ENCODE measurements at regions not wholly inside any gene's neighbourhood (a gene's known extent, or its start where the extent isn't known, plus 50 kb on each side); places are given as distances from the start of the nearest gene placed in this dataset.

DNA sequence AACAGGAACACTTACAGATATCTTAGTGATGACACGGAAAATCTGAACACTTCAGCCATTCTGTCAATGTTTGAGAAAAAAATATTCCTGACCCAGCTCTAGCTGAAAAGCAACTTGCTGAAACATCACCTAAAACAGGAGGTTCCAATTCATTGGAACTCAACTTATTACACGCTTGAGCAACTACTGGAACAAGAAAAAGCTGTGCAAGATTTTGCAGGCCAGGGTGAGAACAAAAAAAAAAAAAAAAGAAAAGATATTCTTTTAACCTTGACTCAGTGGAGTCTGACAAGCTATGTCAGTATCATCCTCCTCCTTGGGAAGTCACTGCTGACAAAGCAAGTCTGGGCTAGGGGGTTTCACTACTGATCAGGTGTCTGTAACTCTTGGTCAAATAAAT lies 351.0 kb downstream of the SS18 start:
- Mint-ChIP-seq H3K36me3 (no peaks in the 10 kb centered on the region), H3K27ac (no peak overlapping the region), H3K9me3 (no peaks in the 10 kb centered on the region), H3K4me3 (no peak overlapping the region), H3K4me1 (no peaks in the 10 kb centered on the region), H3K27me3 (no peaks in the 10 kb centered on the region)
- DNase-seq (ENCODE audit: low spot score in 2 of 2) (no peak), ATAC-seq (ENCODE audit: low read depth) (no peak)

DNA sequence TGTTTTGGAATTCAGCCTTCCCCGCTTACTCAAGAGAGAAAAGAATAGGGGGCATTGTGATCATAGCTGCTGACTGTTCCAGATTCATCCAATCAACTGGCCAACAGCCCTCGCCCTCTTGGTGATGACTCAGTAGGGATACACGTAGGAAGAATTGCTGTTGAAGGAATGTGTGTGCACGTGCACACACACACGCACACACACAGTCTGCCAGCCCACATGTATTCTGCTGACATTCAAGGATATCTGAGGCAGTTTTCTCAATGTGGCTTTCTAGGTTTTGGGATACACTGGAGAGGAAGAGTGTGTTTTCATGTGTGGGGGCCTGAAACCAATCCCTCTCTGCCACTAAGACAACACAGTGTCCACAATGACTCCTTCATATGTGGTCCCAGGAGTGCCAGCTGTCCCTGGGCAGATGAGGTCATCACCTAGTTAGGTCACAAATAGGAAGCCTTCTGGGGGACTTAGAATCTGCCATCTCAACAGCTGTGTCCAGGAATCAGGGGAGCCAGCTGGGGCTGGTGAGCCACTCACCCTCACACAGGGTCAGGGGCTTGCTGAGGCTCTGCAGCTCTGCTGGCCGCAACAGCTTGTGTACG lies 352.6 kb downstream of the SS18 start:
- Mint-ChIP-seq H3K4me3 (no peak overlapping the region), H3K27ac (no peak overlapping the region), H3K4me1 (no peaks in the 10 kb centered on the region), H3K36me3 (no peaks in the 10 kb centered on the region), H3K9me3 (no peaks in the 10 kb centered on the region), H3K27me3 (no peaks in the 10 kb centered on the region)
- ATAC-seq (ENCODE audit: low read depth) (no peak), DNase-seq (ENCODE audit: low spot score in 2 of 2) (no peak)

DNA sequence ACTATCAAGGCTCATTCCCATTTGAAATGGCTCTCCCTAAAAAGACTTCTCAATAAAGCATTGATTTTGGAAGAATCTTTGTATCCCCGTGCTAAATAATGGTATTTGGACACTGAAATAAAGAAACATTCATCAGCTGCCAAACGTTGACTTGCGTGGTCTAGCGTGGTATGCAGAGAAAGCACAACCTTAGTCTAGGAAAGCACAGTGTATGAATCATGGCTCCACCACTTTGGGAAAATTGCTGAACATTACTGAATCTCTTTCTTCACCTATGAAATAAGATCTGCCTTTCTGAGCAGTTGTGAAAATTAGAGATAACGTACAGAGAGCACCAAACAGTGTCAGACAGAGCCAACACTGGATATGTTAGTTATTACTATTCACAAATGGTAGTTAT lies 353.9 kb downstream of the SS18 start:
- ATAC-seq (ENCODE audit: low read depth) (no peak), DNase-seq (ENCODE audit: low spot score in 2 of 2) (no peak)
- Mint-ChIP-seq H3K27me3 (no peaks in the 10 kb centered on the region), H3K9me3 (peaks cover under 1% of the 10 kb centered on the region), H3K4me1 (no peaks in the 10 kb centered on the region), H3K27ac (no peak overlapping the region), H3K4me3 (no peak overlapping the region), H3K36me3 (no peaks in the 10 kb centered on the region)

DNA sequence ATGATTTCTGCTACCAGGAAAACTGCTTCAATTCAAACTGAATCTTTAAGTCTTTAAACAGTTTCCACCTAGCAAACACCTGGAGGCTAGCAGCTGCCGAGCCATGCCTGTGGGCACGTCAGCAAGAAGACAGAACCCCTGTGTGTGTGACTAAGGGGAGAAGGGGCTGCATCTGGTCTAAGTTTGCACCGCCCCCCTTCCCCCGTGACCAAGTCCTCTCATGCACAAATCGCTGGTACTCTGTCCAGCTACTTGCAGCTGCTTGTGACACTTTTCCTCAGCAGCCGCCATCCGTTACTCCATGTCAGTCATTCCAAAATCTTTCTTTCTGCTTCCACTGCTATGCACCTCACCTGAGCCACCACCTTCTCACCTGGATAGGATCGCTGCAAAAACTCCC lies 355.0 kb downstream of the SS18 start:
- DNase-seq (ENCODE audit: low spot score in 2 of 2) (no peak), ATAC-seq (ENCODE audit: low read depth) (no peak)
- Mint-ChIP-seq H3K36me3 (no peaks in the 10 kb centered on the region), H3K9me3 (peaks cover 3% of the 10 kb centered on the region), H3K27me3 (no peaks in the 10 kb centered on the region), H3K4me1 (no peaks in the 10 kb centered on the region), H3K27ac (no peak overlapping the region), H3K4me3 (no peak overlapping the region)

DNA sequence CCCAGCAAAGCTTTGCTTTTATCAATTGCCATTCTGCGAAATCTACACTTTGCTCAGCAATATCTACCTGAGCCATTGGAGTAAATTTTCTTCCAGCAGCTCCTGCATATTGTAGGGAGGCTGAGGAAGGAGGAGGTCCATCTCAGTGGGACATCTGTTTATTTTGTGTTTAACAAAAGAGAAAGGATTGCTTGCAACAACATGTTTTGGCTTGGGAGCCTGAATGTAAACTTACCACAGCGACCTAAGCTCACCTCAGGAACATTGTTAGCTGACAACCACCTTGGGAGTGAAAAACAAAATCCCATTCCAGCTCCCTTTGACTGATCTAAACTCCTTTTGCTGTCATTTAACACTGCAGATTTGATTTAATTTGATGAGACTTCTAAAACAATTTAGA lies 356.1 kb downstream of the SS18 start:
- H3K4me1 Mint-ChIP-seq: no peaks in the 10 kb centered on the region
- H3K27me3 Mint-ChIP-seq: no peaks in the 10 kb centered on the region
- H3K4me3 Mint-ChIP-seq: no peak overlapping the region
- H3K27ac Mint-ChIP-seq: no peak overlapping the region
- H3K9me3 Mint-ChIP-seq: peaks cover 3% of the 10 kb centered on the region
- no peaks in the 10 kb centered on the region for H3K36me3 Mint-ChIP-seq
- DNase-seq (ENCODE audit: low spot score in 2 of 2) (no peak), ATAC-seq (ENCODE audit: low read depth) (no peak)

DNA sequence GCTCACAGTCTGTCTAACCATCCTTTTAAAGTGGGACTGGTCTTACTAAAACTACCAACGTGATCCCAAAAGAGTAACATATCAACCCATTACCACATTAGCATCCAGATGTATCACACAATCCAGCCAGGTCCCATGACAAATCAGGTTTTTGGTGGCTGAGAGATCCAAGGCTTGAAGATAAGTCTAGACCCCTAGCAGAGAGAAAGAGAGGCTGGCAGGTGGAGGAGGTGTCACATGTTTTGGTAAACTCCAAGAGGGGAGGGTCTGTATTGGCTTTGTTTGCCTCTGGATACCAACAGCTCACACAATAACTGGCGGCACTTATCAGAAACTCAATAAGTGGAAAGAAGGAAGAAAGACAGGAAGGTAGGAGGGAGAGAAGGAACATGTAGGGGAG lies 357.6 kb downstream of the SS18 start:
- H3K9me3 Mint-ChIP-seq: peaks cover 3% of the 10 kb centered on the region
- H3K36me3 Mint-ChIP-seq: no peaks in the 10 kb centered on the region
- H3K27ac Mint-ChIP-seq: no peak overlapping the region
- ATAC-seq (ENCODE audit: low read depth) (no peak), DNase-seq (ENCODE audit: low spot score in 2 of 2) (no peak)
- H3K27me3 Mint-ChIP-seq: no peaks in the 10 kb centered on the region
- no peaks in the 10 kb centered on the region for H3K4me1 Mint-ChIP-seq
- no peak overlapping the region for H3K4me3 Mint-ChIP-seq

DNA sequence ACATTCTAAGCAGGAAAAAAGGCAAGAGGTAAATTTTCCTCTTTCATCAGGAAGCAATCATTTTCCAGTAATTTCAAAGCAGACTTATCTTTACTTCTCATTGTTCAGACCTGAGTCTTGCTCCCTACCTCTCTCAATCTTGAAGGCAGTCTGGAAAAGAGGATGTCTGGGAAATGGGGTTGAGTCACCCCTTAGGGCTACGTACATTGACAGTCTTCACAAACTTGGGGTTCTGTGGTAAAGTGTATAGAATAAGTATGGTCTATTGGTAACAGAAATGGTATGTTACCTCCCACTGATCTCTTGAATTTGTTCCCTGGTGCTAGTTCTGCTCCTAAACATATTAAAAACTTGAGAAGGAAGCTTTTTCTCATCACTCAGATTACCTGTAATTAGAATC lies 361.3 kb downstream of the SS18 start:
- H3K27me3 Mint-ChIP-seq: peaks cover 3% of the 10 kb centered on the region
- H3K27ac Mint-ChIP-seq: no peak overlapping the region
- H3K36me3 Mint-ChIP-seq: no peaks in the 10 kb centered on the region
- H3K4me1 Mint-ChIP-seq: no peaks in the 10 kb centered on the region
- DNase-seq (ENCODE audit: low spot score in 2 of 2) (no peak), ATAC-seq (ENCODE audit: low read depth) (no peak)
- H3K9me3 Mint-ChIP-seq: peaks cover 5% of the 10 kb centered on the region
- no peak overlapping the region for H3K4me3 Mint-ChIP-seq

DNA sequence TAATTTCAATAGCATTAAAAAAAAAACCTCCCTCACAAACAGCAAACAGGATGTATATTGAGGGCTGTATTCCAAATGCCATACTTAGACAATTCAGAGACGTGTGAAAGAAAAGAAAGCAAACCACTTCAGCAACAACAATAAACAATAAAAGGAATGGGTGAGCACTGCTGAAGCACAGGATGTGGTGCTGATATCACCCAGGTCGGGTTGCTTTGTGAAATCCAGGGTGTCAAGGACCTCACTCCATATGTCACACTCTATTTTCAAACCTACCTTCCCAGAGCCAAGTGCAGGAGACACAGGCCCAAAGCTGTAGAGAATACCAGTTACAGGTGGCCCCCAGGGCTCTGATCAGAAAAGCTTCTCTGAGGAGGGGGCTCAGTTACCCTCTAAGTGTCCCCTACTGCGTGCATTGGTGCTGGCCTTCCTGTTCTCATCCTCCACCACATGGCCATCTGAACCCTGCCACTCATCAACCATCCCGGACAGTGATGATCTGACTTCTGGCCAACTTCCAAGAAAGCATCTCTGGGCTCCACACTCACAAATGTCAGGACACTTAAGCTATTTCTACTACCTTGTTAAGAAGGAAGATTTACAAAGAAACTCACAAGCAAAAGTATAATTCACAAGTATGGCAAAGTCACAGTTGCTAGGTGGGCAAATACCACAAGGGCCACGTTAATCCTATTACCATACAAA lies 363.0 kb downstream of the SS18 start:
- Mint-ChIP-seq H3K9me3 (peaks cover 9% of the 10 kb centered on the region), H3K4me3 (no peak overlapping the region), H3K36me3 (no peaks in the 10 kb centered on the region), H3K27ac (no peak overlapping the region), H3K4me1 (no peaks in the 10 kb centered on the region), H3K27me3 (peaks cover 3% of the 10 kb centered on the region)
- DNase-seq (ENCODE audit: low spot score in 2 of 2) (no peak), ATAC-seq (ENCODE audit: low read depth) (no peak)

DNA sequence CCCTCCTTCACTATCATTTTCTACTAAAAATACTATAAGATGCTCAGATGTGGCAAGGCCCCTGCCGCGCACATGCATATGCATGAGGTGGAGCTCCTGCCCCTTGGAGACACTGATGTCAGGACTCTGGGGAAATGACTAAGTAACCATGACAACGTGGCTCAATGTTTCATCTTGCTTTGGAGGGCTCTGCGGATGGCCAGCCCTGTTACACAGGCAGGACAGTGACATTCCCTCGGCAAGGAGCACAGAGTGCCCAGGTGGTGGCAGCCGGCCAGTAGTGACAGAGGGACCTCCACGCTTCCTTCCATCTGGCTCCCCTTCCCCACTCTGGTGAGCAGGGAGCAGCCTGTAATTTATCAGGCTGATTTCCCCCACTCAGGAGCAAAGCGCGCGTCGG lies 364.1 kb downstream of the SS18 start:
- H3K9me3 Mint-ChIP-seq: peaks cover 6% of the 10 kb centered on the region
- ATAC-seq (ENCODE audit: low read depth): no peak
- no peak overlapping the region for H3K4me3 Mint-ChIP-seq
- H3K36me3 Mint-ChIP-seq: no peaks in the 10 kb centered on the region
- peaks cover 3% of the 10 kb centered on the region for H3K27me3 Mint-ChIP-seq
- no peak for DNase-seq (ENCODE audit: low spot score in 2 of 2)
- H3K4me1 Mint-ChIP-seq: no peaks in the 10 kb centered on the region
- H3K27ac Mint-ChIP-seq: no peak overlapping the region

DNA sequence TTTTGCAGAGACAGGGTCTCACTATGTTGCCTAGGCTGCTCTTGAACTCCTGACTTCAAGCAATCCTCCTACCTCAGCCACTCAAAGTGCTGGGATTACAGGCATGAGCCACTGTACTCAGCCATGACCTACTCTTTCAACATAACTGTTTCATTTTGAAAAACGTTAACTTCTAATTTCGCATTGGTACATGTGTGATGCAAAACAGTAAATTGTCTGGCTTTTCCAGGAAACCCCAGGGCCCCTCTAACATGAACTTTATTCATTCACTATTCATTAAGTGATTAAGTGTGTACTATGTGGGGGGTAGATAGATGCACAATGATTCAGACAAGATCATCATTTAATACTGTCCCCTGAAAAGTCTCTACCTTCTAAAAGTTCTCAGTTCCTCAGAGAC lies 364.9 kb downstream of the SS18 start:
- Mint-ChIP-seq H3K27me3 (peaks cover 3% of the 10 kb centered on the region), H3K9me3 (peaks cover 6% of the 10 kb centered on the region), H3K27ac (no peak overlapping the region), H3K4me1 (no peaks in the 10 kb centered on the region), H3K36me3 (no peaks in the 10 kb centered on the region), H3K4me3 (no peak overlapping the region)
- no peak for ATAC-seq (ENCODE audit: low read depth)
- no peak for DNase-seq (ENCODE audit: low spot score in 2 of 2)

DNA sequence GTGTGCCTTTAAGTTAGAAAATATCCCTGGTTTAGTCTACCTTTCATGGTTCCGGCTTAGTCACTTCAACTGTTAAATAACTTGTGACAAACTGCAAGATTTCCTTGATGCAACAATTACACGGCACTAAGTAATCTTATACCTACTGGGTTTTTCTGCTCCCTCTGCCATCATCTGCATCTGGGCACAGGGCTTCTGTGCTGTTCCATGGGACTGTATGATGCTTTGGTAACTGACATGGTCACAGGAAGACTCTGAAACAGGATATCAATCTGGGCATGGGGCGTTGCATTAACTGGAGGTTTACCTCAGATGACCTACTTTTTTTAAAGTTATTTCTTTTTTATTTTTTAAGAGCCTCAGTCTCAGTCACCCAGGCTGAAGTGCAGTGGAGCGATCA lies 365.4 kb downstream of the SS18 start:
- DNase-seq (ENCODE audit: low spot score in 2 of 2) (no peak), ATAC-seq (ENCODE audit: low read depth) (no peak)
- Mint-ChIP-seq H3K4me1 (no peaks in the 10 kb centered on the region), H3K36me3 (no peaks in the 10 kb centered on the region), H3K27me3 (peaks cover 3% of the 10 kb centered on the region), H3K4me3 (no peak overlapping the region), H3K27ac (no peak overlapping the region), H3K9me3 (peaks cover 6% of the 10 kb centered on the region)

DNA sequence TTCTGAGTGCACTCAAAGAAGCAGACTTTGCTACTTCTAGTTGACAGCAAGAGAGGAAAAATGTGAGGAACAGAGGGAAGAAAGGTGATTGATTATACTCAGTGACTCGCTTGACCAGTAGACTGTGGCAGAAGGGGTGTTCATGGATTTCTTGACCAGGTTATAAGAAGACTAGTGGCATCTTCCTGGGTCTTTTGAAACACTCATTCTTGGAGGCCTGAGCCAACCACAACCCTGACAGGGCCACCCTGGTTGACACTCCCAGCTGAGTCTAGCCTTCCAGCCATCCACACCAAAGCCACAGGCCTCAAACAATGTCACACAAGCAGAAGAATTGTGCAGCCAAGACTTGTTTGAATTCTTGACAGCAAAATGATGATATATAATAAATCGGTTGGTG lies 366.3 kb downstream of the SS18 start:
- no peak for ATAC-seq (ENCODE audit: low read depth)
- H3K27me3 Mint-ChIP-seq: peaks cover 3% of the 10 kb centered on the region
- H3K4me3 Mint-ChIP-seq: no peak overlapping the region
- H3K36me3 Mint-ChIP-seq: no peaks in the 10 kb centered on the region
- DNase-seq (ENCODE audit: low spot score in 2 of 2): no peak
- peaks cover 6% of the 10 kb centered on the region for H3K9me3 Mint-ChIP-seq
- H3K4me1 Mint-ChIP-seq: no peaks in the 10 kb centered on the region
- no peak overlapping the region for H3K27ac Mint-ChIP-seq

DNA sequence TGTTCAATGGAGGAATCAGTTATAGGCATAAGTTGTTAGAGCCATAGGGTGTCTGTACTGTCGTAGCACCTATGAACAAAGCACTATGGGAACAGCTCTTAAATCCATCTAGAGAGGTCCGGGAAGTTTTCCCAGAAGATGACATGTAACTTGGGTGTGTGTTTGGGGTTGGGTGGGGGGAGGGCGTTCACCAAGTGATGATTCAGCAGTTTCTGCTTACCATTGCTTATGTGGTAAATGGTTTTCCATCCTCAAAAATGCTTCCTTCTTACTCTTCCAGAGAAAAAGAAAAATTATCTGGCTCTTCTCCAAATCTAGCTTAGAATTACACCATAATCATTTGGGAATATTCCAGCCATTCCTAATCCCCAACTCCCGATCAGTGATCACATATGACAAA lies 361.1 kb upstream of the ZNF521 start:
- no peaks in the 10 kb centered on the region for H3K4me1 Mint-ChIP-seq
- H3K4me3 Mint-ChIP-seq: no peak overlapping the region
- H3K9me3 Mint-ChIP-seq: peaks cover 1% of the 10 kb centered on the region
- H3K36me3 Mint-ChIP-seq: no peaks in the 10 kb centered on the region
- H3K27ac Mint-ChIP-seq: no peak overlapping the region
- DNase-seq (ENCODE audit: low spot score in 2 of 2) (no peak), ATAC-seq (ENCODE audit: low read depth) (no peak)
- H3K27me3 Mint-ChIP-seq: peaks cover 3% of the 10 kb centered on the region

DNA sequence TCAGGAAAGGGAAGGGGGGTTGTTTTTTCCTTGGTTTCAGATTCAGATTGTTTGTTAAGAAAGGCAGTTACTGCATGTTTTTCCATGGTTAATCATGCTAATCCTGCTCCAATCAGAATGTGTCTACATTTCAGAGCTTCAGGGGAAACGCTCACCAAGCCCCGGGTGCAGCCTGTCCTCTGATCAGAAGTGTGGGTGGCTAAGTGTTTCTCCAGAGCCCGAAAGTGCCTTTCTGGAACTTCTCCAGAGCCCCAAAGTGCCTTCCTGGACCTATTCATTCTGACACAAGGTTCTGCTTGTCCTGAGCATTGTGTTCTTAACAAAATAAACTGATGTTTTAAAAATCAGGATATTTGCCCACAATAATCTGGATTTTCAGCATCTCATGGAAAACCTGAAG lies 359.0 kb upstream of the ZNF521 start:
- Mint-ChIP-seq H3K4me3 (no peak overlapping the region), H3K9me3 (no peaks in the 10 kb centered on the region), H3K36me3 (no peaks in the 10 kb centered on the region), H3K4me1 (no peaks in the 10 kb centered on the region), H3K27me3 (peaks cover 3% of the 10 kb centered on the region), H3K27ac (no peak overlapping the region)
- DNase-seq (ENCODE audit: low spot score in 2 of 2) (no peak), ATAC-seq (ENCODE audit: low read depth) (no peak)

DNA sequence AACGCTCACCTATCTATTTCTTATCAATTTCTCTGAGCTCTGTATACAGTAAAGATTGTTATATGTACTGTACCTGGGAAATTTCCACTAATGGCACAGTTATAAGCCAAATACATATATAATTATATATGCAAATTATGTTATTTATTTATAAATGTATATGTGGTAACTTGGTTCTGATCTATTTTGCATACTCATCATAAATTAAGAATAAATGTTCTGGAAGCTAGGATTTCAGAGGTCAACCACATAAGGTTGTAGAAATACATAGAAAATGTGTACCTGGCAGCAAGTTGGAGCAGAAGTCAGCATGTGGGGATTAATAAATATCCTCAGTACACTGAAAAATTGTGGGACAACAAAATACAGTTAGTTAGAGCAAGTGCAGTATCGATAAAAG lies 353.7 kb upstream of the ZNF521 start:
- no peak for DNase-seq (ENCODE audit: low spot score in 2 of 2)
- H3K27ac Mint-ChIP-seq: no peak overlapping the region
- H3K4me1 Mint-ChIP-seq: no peaks in the 10 kb centered on the region
- H3K4me3 Mint-ChIP-seq: no peak overlapping the region
- H3K36me3 Mint-ChIP-seq: no peaks in the 10 kb centered on the region
- H3K9me3 Mint-ChIP-seq: no peaks in the 10 kb centered on the region
- no peak for ATAC-seq (ENCODE audit: low read depth)
- H3K27me3 Mint-ChIP-seq: no peaks in the 10 kb centered on the region

Data from memory B cell (primary cell).